ENCODE measurements at regions not wholly inside any gene's neighbourhood (a gene's known extent, or its start where the extent isn't known, plus 50 kb on each side); places are given as distances from the start of the nearest gene placed in this dataset.
A peak's percentile ranks its signal among the peaks of the same experiment; 100 is the strongest.
"Not testable (repeated sequence)": the region's sequence is repeated elsewhere in the genome, so short reads cannot be mapped to it uniquely, and the experiment has no call there.

DNA sequence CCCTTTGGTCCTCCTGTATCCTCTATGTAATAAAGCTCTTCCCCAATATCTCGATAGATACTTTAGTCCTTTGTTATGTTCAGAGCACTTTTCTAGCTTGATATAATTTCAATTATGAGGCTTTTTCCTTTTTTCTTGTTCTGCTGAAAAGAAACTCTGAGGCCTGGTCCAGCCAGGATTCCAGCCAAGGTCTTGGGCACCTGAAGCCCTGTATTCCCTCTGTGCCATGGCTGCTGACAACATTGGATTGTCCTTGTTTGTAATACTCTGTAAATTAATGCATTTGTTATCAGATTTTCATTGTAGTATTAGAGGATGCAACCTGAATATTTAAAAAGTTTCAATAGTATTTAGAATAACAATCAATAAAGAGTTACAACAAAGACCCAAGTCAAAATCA lies 67.9 kb upstream of the ADAMTS5 start:
- no peak for DNase-seq
- Histone ChIP-seq H3K4me1 (no peaks in the 10 kb centered on the region), H3K9me3 (replicated peaks) (no peaks in the 10 kb centered on the region), H3K36me3 (no peaks in the 10 kb centered on the region), H3K27me3 (no peaks in the 10 kb centered on the region), H3K4me3 (no peak overlapping the region), H3K27ac (no peak overlapping the region)

DNA sequence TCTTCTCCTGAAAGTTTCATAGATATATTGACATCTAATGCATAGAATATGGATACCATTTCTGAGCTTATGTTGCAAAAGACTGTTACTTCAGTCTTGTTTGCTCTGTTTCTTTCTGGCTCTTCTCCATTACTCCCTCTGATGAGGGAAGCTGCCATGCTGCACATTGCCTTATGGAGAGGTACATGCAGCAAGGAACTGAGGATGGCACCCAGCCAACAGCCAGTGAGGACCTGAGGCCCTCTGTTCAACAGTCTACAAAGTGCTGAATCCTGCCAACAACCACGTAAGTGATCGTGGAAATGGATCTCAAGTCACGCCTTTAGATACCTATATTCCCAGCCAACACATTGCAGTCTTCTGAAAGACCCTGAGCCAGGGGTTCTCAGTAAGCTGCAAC lies 66.6 kb upstream of the ADAMTS5 start:
- no peaks in the 10 kb centered on the region for H3K9me3 ChIP-seq (replicated peaks)
- H3K27ac ChIP-seq: no peak overlapping the region
- H3K36me3 ChIP-seq: no peaks in the 10 kb centered on the region
- no peaks in the 10 kb centered on the region for H3K27me3 ChIP-seq
- DNase-seq: peak in 1 of 2 experiments; percentile 11
- no peaks in the 10 kb centered on the region for H3K4me1 ChIP-seq
- H3K4me3 ChIP-seq: no peak overlapping the region

DNA sequence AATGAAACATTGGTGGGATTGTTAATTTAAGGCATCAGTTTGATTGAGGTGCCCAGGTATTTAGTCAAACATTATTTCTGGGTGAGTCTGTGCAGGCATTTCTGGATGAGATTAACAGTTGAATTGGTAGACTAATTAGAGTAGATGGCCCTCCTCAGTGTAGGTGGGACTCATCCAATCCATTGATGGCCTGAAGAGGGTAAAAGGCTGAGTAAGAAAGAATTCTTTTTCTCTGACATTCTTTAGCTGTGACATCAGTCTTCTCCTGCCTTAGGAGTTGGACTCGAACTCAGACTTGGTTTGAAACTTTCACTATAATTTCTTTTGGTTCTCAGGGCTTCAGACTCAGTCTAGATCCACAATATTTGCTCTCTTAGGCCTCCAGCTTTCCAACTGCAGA lies 59.6 kb upstream of the ADAMTS5 start:
- H3K9me3 ChIP-seq (replicated peaks): no peaks in the 10 kb centered on the region
- H3K27me3 ChIP-seq: no peaks in the 10 kb centered on the region
- no peak overlapping the region for H3K27ac ChIP-seq
- no peaks in the 10 kb centered on the region for H3K36me3 ChIP-seq
- H3K4me1 ChIP-seq: peaks cover 11% of the 10 kb centered on the region
- H3K4me3 ChIP-seq: no peak overlapping the region
- no peak for DNase-seq

DNA sequence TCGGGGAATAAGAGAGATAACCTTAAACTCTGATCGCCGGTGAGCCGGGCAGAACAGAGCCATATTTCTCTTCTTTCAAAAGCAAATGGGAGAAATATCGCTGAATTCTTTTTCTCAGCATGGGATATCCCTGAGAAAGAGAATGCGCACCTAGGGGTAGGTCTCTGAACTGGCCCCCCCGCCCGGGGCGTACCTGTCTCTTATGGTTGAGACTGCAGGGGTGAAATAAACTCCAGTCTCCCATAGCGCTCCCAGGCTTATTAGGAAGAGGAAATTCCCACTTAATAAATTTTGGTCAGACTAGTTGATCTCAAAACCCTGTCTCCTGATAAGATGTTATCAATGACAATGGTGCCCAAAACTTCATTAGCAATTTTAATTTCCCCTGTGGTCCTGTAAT lies 58.8 kb upstream of the ADAMTS5 start:
- H3K36me3 ChIP-seq; H3K9me3 ChIP-seq (replicated peaks); H3K27ac ChIP-seq; H3K4me3 ChIP-seq; H3K27me3 ChIP-seq; DNase-seq: not testable (repeated sequence)
- H3K4me1 ChIP-seq: peaks cover 11% of the 10 kb centered on the region

DNA sequence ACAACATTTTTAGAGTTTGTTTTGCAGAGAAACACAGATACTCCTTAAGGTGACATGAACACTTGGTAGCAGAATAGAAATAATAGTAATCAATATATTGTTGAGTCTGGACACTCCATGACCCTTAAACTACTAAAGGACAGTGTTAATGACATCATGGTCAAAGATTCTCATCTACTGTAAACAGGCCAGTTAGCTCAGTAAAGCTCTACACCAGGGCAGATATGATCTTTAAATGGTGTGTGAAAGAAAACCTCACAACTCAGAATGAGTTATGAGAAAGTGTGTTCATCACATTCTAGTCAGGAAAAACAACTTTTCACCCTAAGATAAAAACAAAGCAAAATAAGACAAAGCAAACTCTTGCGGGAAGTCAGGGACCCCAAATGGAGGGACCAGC lies 58.1 kb upstream of the ADAMTS5 start:
- H3K36me3 ChIP-seq: no peaks in the 10 kb centered on the region
- no peaks in the 10 kb centered on the region for H3K9me3 ChIP-seq (replicated peaks)
- no peak for DNase-seq
- H3K4me1 ChIP-seq: peaks cover 11% of the 10 kb centered on the region
- H3K4me3 ChIP-seq: no peak overlapping the region
- no peaks in the 10 kb centered on the region for H3K27me3 ChIP-seq
- peak overlapping the region; percentile 60 for H3K27ac ChIP-seq

DNA sequence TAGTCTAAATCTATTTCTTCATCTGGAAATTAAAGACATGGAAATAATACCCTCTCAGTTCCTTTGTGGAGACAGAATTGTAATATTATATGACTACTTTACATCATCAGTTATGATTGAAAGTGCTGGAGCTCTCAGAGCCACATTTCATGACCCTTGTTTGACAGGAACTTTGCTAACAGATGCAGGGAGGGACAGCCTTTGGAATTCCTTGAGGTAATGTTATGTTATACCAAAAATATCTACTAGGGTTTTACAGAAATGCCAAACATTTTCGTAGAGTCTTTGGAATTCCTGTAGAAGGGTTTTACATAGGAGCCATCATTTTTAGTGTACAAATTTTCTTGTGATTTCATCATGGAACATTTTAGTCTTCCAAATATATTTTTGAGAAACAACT lies 57.4 kb upstream of the ADAMTS5 start:
- Histone ChIP-seq H3K4me3 (no peak overlapping the region), H3K36me3 (no peaks in the 10 kb centered on the region), H3K9me3 (replicated peaks) (no peaks in the 10 kb centered on the region), H3K27me3 (no peaks in the 10 kb centered on the region), H3K4me1 (peaks cover 11% of the 10 kb centered on the region), H3K27ac (peak overlapping the region; percentile 60)
- peak; percentile 58 to 76 for DNase-seq

DNA sequence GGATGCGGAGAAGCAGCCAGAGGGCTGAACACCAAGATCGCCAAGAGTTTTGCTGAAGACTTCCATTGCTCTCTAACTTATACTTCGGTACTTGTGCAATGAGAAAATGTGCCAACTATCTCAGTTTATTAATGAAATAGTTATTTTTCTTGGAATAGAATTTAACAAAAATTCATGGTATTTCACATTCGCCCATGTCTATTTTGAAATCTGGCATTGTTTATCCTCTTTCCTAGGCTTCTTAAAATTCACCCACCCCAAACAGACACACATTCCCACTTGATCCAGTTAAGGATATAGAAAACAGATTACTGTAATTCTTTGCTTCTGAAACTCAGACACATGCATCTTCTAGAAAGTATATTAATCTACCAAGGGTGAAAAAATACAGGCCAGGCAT lies 56.3 kb upstream of the ADAMTS5 start:
- H3K27ac ChIP-seq: no peak overlapping the region
- DNase-seq: no peak
- no peaks in the 10 kb centered on the region for H3K36me3 ChIP-seq
- H3K9me3 ChIP-seq (replicated peaks): no peaks in the 10 kb centered on the region
- H3K4me3 ChIP-seq: no peak overlapping the region
- H3K27me3 ChIP-seq: no peaks in the 10 kb centered on the region
- peaks cover 11% of the 10 kb centered on the region for H3K4me1 ChIP-seq

DNA sequence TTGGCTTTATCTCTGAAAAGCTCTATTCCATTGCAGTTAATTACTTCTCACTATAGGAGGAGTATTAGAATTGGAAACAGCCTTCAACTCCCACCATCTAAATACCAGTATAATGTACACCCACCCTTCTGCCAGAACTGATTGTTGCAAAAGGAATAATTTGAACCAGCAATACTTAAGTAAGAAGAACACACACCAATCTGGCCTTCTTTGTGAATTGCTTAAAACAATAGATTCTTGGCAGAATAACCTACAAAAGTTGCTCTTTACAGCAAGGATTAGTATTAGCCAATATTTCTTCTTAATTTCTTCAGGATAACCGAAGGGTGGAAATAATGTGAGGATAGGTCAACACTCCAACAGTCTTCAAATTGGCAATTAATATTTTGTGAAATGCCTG lies 54.9 kb upstream of the ADAMTS5 start:
- H3K9me3 ChIP-seq (replicated peaks): 0 out of 2 replicates have a peak, but pooled peaks cover 6% of the 10 kb centered on the region
- peaks cover 21% of the 10 kb centered on the region for H3K4me1 ChIP-seq
- no peak for DNase-seq
- H3K36me3 ChIP-seq: no peaks in the 10 kb centered on the region
- H3K4me3 ChIP-seq: no peak overlapping the region
- no peaks in the 10 kb centered on the region for H3K27me3 ChIP-seq
- no peak overlapping the region for H3K27ac ChIP-seq

DNA sequence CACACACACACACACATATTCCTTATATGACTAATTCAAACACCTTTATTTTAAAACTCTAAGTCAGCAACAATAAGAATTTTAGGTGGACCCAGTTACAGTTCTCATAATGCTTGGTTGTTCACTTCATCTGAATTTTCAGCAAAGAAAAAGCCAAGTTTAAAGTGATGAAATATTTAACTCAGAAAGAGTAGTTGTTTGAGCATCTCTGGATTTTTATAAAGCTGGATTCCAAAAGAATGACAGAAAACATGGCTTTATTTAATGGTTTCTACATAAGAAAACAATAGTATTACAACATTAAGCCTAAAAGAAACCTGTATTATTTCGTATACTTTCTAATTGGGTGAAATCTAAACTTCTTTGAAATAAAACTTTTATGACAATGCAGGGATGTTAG lies 54.2 kb upstream of the ADAMTS5 start:
- Histone ChIP-seq H3K27ac (no peak overlapping the region), H3K4me1 (peaks cover 21% of the 10 kb centered on the region), H3K27me3 (no peaks in the 10 kb centered on the region), H3K4me3 (no peak overlapping the region), H3K36me3 (no peaks in the 10 kb centered on the region), H3K9me3 (replicated peaks) (0 out of 2 replicates have a peak, but pooled peaks cover 6% of the 10 kb centered on the region)
- DNase-seq: no peak

DNA sequence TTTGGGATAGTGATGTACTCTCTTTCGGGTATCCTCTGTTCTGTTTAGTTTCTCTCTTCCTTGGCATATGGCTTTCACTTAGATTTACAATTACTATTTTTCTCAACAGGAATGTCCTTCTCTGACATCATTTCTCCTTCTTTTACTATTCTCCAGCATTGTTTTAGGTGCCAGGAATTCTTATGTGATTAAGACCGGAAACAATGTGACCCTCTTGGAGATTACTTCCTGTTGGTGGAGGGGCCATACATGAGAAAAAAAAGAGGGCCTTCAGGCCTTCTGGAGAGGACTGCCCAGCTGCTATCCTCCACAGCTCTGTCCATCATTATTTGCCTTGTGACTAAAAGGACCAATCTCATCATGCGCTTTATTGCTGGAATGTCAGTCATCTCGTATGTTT lies 50.4 kb upstream of the ADAMTS5 start:
- Histone ChIP-seq H3K36me3 (no peaks in the 10 kb centered on the region), H3K27ac (peak overlapping the region; percentile 10; the same call in 1 of the 2 replicates), H3K4me1 (peaks cover 10% of the 10 kb centered on the region), H3K4me3 (no peak overlapping the region), H3K27me3 (no peaks in the 10 kb centered on the region), H3K9me3 (replicated peaks) (0 out of 2 replicates have a peak, but pooled peaks cover 6% of the 10 kb centered on the region)
- DNase-seq: peak; percentile 25 to 43
